PFSK-1 (cell line): ENCODE measurements at regions not wholly inside any gene's neighbourhood (a gene's known extent, or its start where the extent isn't known, plus 50 kb on each side); places are given as distances from the start of the nearest gene placed in this dataset.

Experiments
- POLR2AphosphoS5 ChIP-seq: IDR thresholded peaks from 2 replicates; pipeline ENCODE4 v1.6.1; 2012; ENCODE audit warnings: low read depth, mild to moderate bottlenecking, control low read depth, low read length, moderate library complexity
- SIN3A ChIP-seq: IDR thresholded peaks from 2 replicates; pipeline ENCODE4 v1.6.1; 2012; ENCODE audit warnings: mild to moderate bottlenecking, low read length, moderate library complexity, borderline replicate concordance; ENCODE audit not compliant: insufficient read depth
- TAF1 ChIP-seq: IDR thresholded peaks from 2 replicates; pipeline ENCODE4 v1.6.1; 2012; ENCODE audit warnings: low read length, control low read depth, borderline replicate concordance; ENCODE audit not compliant: insufficient read depth
- TF ChIP-seq, protein P1 (sequence below), 2 experiments: IDR thresholded peaks; 2 replicates each; pipeline versions ENCODE4 v1.6.1 to v1.8.0; 2011 to 2012; ENCODE audit warnings: low read depth in 2 of 2, low read length in 2 of 2, control low read depth in 1 of 2, inconsistent platforms in 1 of 2, mild to moderate bottlenecking in 1 of 2, moderate library complexity in 1 of 2; ENCODE audit not compliant: insufficient read depth in 1 of 2

DNA sequence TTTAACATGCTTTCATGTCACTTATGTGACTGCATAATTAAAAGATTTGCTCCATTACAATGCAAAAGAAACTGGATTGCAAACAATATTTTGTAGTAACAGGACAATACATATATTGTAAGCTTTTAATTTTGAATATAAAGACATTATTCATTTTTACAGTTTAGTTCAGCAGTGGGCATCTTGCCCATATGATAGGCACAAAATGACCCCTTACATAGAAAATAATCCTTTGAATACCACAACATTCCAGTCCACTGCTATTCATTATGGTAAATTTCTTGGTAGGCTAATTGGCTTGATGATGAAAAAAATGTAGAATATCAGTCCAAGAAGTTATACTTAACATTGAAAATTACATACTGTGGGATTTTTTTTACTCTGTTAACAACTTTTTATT is 74.1 kb upstream of the LAMA2 start:
- TF ChIP-seq POLR2AphosphoS5 = no peak
- TF ChIP-seq TAF1 = no peak
- TF ChIP-seq, protein P1, sequence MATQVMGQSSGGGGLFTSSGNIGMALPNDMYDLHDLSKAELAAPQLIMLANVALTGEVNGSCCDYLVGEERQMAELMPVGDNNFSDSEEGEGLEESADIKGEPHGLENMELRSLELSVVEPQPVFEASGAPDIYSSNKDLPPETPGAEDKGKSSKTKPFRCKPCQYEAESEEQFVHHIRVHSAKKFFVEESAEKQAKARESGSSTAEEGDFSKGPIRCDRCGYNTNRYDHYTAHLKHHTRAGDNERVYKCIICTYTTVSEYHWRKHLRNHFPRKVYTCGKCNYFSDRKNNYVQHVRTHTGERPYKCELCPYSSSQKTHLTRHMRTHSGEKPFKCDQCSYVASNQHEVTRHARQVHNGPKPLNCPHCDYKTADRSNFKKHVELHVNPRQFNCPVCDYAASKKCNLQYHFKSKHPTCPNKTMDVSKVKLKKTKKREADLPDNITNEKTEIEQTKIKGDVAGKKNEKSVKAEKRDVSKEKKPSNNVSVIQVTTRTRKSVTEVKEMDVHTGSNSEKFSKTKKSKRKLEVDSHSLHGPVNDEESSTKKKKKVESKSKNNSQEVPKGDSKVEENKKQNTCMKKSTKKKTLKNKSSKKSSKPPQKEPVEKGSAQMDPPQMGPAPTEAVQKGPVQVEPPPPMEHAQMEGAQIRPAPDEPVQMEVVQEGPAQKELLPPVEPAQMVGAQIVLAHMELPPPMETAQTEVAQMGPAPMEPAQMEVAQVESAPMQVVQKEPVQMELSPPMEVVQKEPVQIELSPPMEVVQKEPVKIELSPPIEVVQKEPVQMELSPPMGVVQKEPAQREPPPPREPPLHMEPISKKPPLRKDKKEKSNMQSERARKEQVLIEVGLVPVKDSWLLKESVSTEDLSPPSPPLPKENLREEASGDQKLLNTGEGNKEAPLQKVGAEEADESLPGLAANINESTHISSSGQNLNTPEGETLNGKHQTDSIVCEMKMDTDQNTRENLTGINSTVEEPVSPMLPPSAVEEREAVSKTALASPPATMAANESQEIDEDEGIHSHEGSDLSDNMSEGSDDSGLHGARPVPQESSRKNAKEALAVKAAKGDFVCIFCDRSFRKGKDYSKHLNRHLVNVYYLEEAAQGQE (IDR thresholded peaks at IDR 0.05; ENCODE audit: insufficient read depth in 1 of 2, low read depth in 2 of 2, low read length in 2 of 2) = no peak
- TF ChIP-seq SIN3A = no peak
